ENCODE measurements at regions not wholly inside any gene's neighbourhood (a gene's known extent, or its start where the extent isn't known, plus 50 kb on each side); places are given as distances from the start of the nearest gene placed in this dataset.

- TF ChIP-seq CTCF (conservative IDR thresholded peaks at IDR 0.05 in 1 of 2, IDR thresholded peaks at IDR 0.05 in 1 of 2; ENCODE audit: extremely low read depth in 1 of 2, insufficient read depth in 1 of 2, low read depth in 1 of 2, low read length in 2 of 2) (no peak), EZH2 (IDR thresholded peaks at IDR 0.05; ENCODE audit: borderline replicate concordance, low read length) (no peak)
These were observed 121.1 kb upstream of the NGF start for GRCh38 chr1:115459161-115459560.

All from mammary epithelial cell (primary cell).